A549 (cell line): ENCODE measurements at regions not wholly inside any gene's neighbourhood (a gene's known extent, or its start where the extent isn't known, plus 50 kb on each side); places are given as distances from the start of the nearest gene placed in this dataset.

Experiments used
- ATAC-seq, 2 experiments: fragments of 200-7000 bp in 1 of 2; fragments of >200 bp in 1 of 2; cut with Nextera tagmentation in 1 of 2; cut with Tn5 transposase in 1 of 2; 3 replicates each; pipeline versions ENCODE4 v1.8.0 to v1.9.1; 2018 to 2020; ENCODE audit warnings: mild to moderate bottlenecking in 1 of 2, moderate library complexity in 1 of 2
- CTCF ChIA-PET: fragments of 300-600 bp; sonication (Branson Sonifier 250); formaldehyde crosslinking; extraction: SDS; loops from one replicate; lab custom pipeline; 2021; ENCODE audit warnings: antibody characterized with exemption, inconsistent platforms; lab: Yijun Ruan, JAX
- POLR2A ChIA-PET: fragments of 350-600 bp; formaldehyde crosslinking; extraction: SDS; loops from one replicate; lab custom pipeline; 2021; ENCODE audit warnings: antibody characterized with exemption, inconsistent platforms; lab: Yijun Ruan, JAX
- DNase-seq, 2 experiments: peaks; one replicate each; pipeline versions ENCODE4 v3.0.0 to v3.0.0-alpha.2; 2011 to 2016; ENCODE audit warnings: low read depth in 1 of 2, low spot score in 1 of 2
- FAIRE-seq: peaks from 2 replicates; lab custom pipeline; 2011; peaks lifted over from hg19 to GRCh38; lab: Jason Lieb, UNC
- H3K27ac ChIP-seq, 2 experiments: fragments of >200 bp; sonication (Bioruptor Twin); formaldehyde crosslinking; 3 replicates each; pipeline ENCODE4 v1.5.1; 2016 to 2017
- H3K4me1 ChIP-seq: fragments of >200 bp; sonication (Bioruptor Twin); formaldehyde crosslinking; 3 replicates; pipeline ENCODE4 v1.6.1; 2016
- H3K4me2 ChIP-seq: fragments of >200 bp; sonication (Bioruptor Twin); formaldehyde crosslinking; 3 replicates; pipeline ENCODE4 v1.6.1; 2016
- H3K4me3 ChIP-seq: fragments of >200 bp; sonication (Bioruptor Twin); formaldehyde crosslinking; 3 replicates; pipeline ENCODE4 v1.5.1; 2016
- H3K9me3 ChIP-seq: fragments of >200 bp; sonication (Bioruptor Twin); formaldehyde crosslinking; 3 replicates; pipeline ENCODE4 v1.6.1; 2016
- BHLHE40 ChIP-seq: IDR thresholded peaks from 2 replicates; pipeline ENCODE4 v1.6.1; 2012; ENCODE audit warnings: low read depth, low read length, inconsistent platforms
- CBX2 ChIP-seq: fragments of 200-600 bp; sonication (generic); IDR thresholded peaks from 2 replicates; pipeline ENCODE4 v1.6.1; 2016; ENCODE audit warnings: low read depth, mild to moderate bottlenecking, borderline replicate concordance
- CBX8 ChIP-seq: fragments of 200-600 bp; sonication (generic); IDR thresholded peaks from 2 replicates; pipeline ENCODE4 v1.6.1; 2016
- CHD4 ChIP-seq: fragments of 200-600 bp; sonication (generic); IDR thresholded peaks from 2 replicates; pipeline ENCODE4 v1.6.1; 2016; ENCODE audit warnings: antibody characterized with exemption, mild to moderate bottlenecking, borderline replicate concordance
- EHF ChIP-seq: fragments of 250-450 bp; sonication (Bioruptor Pico); IDR thresholded peaks from 2 replicates; pipeline ENCODE4 v1.5.0; 2020; ENCODE audit warnings: mild to moderate bottlenecking
- ESRRA ChIP-seq: fragments of 150-350 bp; IDR thresholded peaks from 2 replicates; pipeline ENCODE4 v1.6.1; 2014; ENCODE audit warnings: mild to moderate bottlenecking, low read length, borderline replicate concordance
- GATA3 ChIP-seq: IDR thresholded peaks from 2 replicates; pipeline ENCODE4 v1.6.1; 2012; ENCODE audit warnings: borderline replicate concordance
- HDAC2 ChIP-seq: fragments of 200-600 bp; sonication (generic); IDR thresholded peaks from 2 replicates; pipeline ENCODE4 v1.6.1; 2016
- HES2 ChIP-seq: fragments of >200 bp; sonication (Bioruptor Twin); formaldehyde crosslinking; IDR thresholded peaks from 2 replicates; pipeline ENCODE4 v1.6.1; 2016
- HEYL ChIP-seq: fragments of 250-450 bp; sonication (Bioruptor Pico); IDR thresholded peaks from 2 replicates; pipeline ENCODE4 v1.8.0; 2021; ENCODE audit warnings: mild to moderate bottlenecking, moderate library complexity
- HOXA7 ChIP-seq: fragments of 250-450 bp; sonication (Bioruptor Pico); IDR thresholded peaks from 2 replicates; pipeline ENCODE4 v1.5.0; 2020; ENCODE audit warnings: mild to moderate bottlenecking, moderate library complexity
- HOXB13 ChIP-seq: fragments of 250-450 bp; sonication (Bioruptor Pico); IDR thresholded peaks from 2 replicates; pipeline ENCODE4 v1.5.0; 2020; ENCODE audit warnings: low read depth, mild to moderate bottlenecking, moderate library complexity
- JUN ChIP-seq, 2 experiments: fragments of >200 bp; sonication (Bioruptor Twin); formaldehyde crosslinking; IDR thresholded peaks; 2 replicates in 1 of 2; 3 replicates in 1 of 2; pipeline ENCODE4 v1.6.1; 2016 to 2017
- JUNB ChIP-seq: fragments of >200 bp; sonication (Bioruptor Twin); formaldehyde crosslinking; IDR thresholded peaks from 2 replicates; pipeline ENCODE4 v1.6.1; 2016
- MAFK ChIP-seq: fragments of 450-650 bp; IDR thresholded peaks from 2 replicates; pipeline ENCODE4 v1.6.1; 2014; ENCODE audit not compliant: partially characterized antibody
- MAZ ChIP-seq: fragments of 150-350 bp; IDR thresholded peaks from 2 replicates; pipeline ENCODE4 v1.6.1; 2014; ENCODE audit warnings: antibody characterized with exemption, low read depth, low read length, borderline replicate concordance
- MYC ChIP-seq: IDR thresholded peaks from 2 replicates; pipeline ENCODE4 v1.6.1; 2012; ENCODE audit warnings: mild to moderate bottlenecking, inconsistent platforms, low read length, improper control_type of control experiment, borderline replicate concordance
- NPAS2 ChIP-seq: fragments of 250-450 bp; sonication (Bioruptor Pico); IDR thresholded peaks from 2 replicates; pipeline ENCODE4 v1.8.0; 2022; ENCODE audit warnings: mild to moderate bottlenecking, moderate library complexity, borderline replicate concordance
- NR3C1 ChIP-seq: fragments of >200 bp; sonication (Bioruptor Twin); formaldehyde crosslinking; IDR thresholded peaks from 3 replicates; pipeline ENCODE4 v1.6.1; 2017
- PHF8 ChIP-seq: fragments of 200-600 bp; sonication (generic); IDR thresholded peaks from 2 replicates; pipeline ENCODE4 v1.6.1; 2016; ENCODE audit warnings: low read depth, mild to moderate bottlenecking, antibody characterized with exemption, moderate library complexity, borderline replicate concordance
- POLR2A ChIP-seq: IDR thresholded peaks from 2 replicates; pipeline ENCODE4 v1.6.1; 2012; ENCODE audit warnings: mild to moderate bottlenecking, low read length
- POLR2AphosphoS2 ChIP-seq: conservative IDR thresholded peaks from 2 replicates; pipeline ENCODE4 v1.6.1; 2012; ENCODE audit warnings: low read length, improper control_type of control experiment, inconsistent platforms
- RAD21 ChIP-seq, 2 experiments: fragments of >200 bp in 1 of 2; sonication (Bioruptor Twin) in 1 of 2; formaldehyde crosslinking in 1 of 2; IDR thresholded peaks in 1 of 2; conservative IDR thresholded peaks in 1 of 2; 2 replicates in 1 of 2; 3 replicates in 1 of 2; pipeline ENCODE4 v1.6.1; 2012 to 2018; ENCODE audit warnings: inconsistent platforms in 1 of 2
- RCOR1 ChIP-seq: fragments of 150-350 bp; IDR thresholded peaks from 2 replicates; pipeline ENCODE4 v1.6.1; 2014; ENCODE audit warnings: antibody characterized with exemption, low read length, low read depth
- RNF2 ChIP-seq: fragments of 200-600 bp; sonication (generic); IDR thresholded peaks from 2 replicates; pipeline ENCODE4 v1.6.1; 2016; ENCODE audit warnings: low read depth, mild to moderate bottlenecking, antibody characterized with exemption, moderate library complexity, borderline replicate concordance
- SREBF2 ChIP-seq: fragments of 450-650 bp; IDR thresholded peaks from 2 replicates; pipeline ENCODE4 v1.6.1; 2014; ENCODE audit warnings: mild to moderate bottlenecking, moderate library complexity
- TFCP2L1 ChIP-seq: fragments of 250-450 bp; sonication (Bioruptor Pico); IDR thresholded peaks from 2 replicates; pipeline ENCODE4 v1.5.0; 2021; ENCODE audit warnings: mild to moderate bottlenecking
- TP53 ChIP-seq: fragments of 250-450 bp; sonication (Bioruptor Pico); IDR thresholded peaks from 2 replicates; pipeline ENCODE4 v1.5.0; 2021; ENCODE audit warnings: mild to moderate bottlenecking, moderate library complexity
- ZC3H11A ChIP-seq: fragments of 450-650 bp; IDR thresholded peaks from 2 replicates; pipeline ENCODE4 v1.6.1; 2014; ENCODE audit warnings: antibody characterized with exemption, mild to moderate bottlenecking
- ZNF302 ChIP-seq: fragments of 250-450 bp; sonication (Bioruptor Pico); IDR thresholded peaks from 2 replicates; pipeline ENCODE4 v1.9.0; 2021; ENCODE audit warnings: inconsistent platforms, mild to moderate bottlenecking, moderate library complexity
- WGBS: methylation state at CpG from one replicate; pipeline ENCODE4 v1.1.6; 2017; ENCODE audit errors: missing lambda C conversion rate; 5-methylcytosine and 5-hydroxymethylcytosine counted together
- TF ChIP-seq, protein P1 (sequence below): fragments of 450-650 bp; IDR thresholded peaks from 2 replicates; pipeline ENCODE4 v1.6.1; 2014; ENCODE audit warnings: antibody characterized with exemption
- TF ChIP-seq, protein P2 (sequence below): fragments of 250-450 bp; sonication (Bioruptor Pico); IDR thresholded peaks from 2 replicates; pipeline ENCODE4 v1.5.0; 2021; ENCODE audit warnings: mild to moderate bottlenecking, moderate library complexity, borderline replicate concordance
- TF ChIP-seq, protein P3 (sequence below): IDR thresholded peaks from 2 replicates; pipeline ENCODE4 v1.6.1; 2012
- TF ChIP-seq, protein P4 (sequence below): fragments of >200 bp; sonication (Bioruptor Twin); formaldehyde crosslinking; IDR thresholded peaks from 3 replicates; pipeline ENCODE4 v1.6.1; 2016

- Histone ChIP-seq H3K4me3 (no peak overlapping the region), H3K9me3 (no peaks in the 10 kb centered on the region), H3K27ac (no peak overlapping the region), H3K4me2 (no peak overlapping the region), H3K4me1 (no peaks in the 10 kb centered on the region)
- no peak for FAIRE-seq
- 0% methylated on average over 1 of the region's 1 CpG for WGBS
- ATAC-seq = no peak
- ChIA-PET POLR2A (no interaction called here), CTCF (no interaction called here)
- DNase-seq = no peak
- TF ChIP-seq TFCP2L1 (no peak), SREBF2 (no peak), HES2 (no peak), HOXB13 (CRISPR knock-in tag) (no peak), TP53 (CRISPR knock-in tag) (no peak), GATA3 (no peak), RAD21 (conservative IDR thresholded peaks at IDR 0.05 in 1 of 2, IDR thresholded peaks at IDR 0.05 in 1 of 2) (no peak), POLR2AphosphoS2 (no peak), JUNB (no peak), CBX2 (no peak), MYC (no peak), ESRRA (no peak), NR3C1 (no peak), NPAS2 (CRISPR knock-in tag) (no peak), HEYL (no peak), HOXA7 (CRISPR knock-in tag) (no peak), CBX8 (no peak)
- TF ChIP-seq, protein P1, sequence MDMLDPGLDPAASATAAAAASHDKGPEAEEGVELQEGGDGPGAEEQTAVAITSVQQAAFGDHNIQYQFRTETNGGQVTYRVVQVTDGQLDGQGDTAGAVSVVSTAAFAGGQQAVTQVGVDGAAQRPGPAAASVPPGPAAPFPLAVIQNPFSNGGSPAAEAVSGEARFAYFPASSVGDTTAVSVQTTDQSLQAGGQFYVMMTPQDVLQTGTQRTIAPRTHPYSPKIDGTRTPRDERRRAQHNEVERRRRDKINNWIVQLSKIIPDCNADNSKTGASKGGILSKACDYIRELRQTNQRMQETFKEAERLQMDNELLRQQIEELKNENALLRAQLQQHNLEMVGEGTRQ = no peak
- TF ChIP-seq, protein P2, sequence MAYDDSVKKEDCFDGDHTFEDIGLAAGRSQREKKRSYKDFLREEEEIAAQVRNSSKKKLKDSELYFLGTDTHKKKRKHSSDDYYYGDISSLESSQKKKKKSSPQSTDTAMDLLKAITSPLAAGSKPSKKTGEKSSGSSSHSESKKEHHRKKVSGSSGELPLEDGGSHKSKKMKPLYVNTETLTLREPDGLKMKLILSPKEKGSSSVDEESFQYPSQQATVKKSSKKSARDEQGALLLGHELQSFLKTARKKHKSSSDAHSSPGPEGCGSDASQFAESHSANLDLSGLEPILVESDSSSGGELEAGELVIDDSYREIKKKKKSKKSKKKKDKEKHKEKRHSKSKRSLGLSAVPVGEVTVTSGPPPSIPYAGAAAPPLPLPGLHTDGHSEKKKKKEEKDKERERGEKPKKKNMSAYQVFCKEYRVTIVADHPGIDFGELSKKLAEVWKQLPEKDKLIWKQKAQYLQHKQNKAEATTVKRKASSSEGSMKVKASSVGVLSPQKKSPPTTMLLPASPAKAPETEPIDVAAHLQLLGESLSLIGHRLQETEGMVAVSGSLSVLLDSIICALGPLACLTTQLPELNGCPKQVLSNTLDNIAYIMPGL = no peak
- TF ChIP-seq, protein P3, sequence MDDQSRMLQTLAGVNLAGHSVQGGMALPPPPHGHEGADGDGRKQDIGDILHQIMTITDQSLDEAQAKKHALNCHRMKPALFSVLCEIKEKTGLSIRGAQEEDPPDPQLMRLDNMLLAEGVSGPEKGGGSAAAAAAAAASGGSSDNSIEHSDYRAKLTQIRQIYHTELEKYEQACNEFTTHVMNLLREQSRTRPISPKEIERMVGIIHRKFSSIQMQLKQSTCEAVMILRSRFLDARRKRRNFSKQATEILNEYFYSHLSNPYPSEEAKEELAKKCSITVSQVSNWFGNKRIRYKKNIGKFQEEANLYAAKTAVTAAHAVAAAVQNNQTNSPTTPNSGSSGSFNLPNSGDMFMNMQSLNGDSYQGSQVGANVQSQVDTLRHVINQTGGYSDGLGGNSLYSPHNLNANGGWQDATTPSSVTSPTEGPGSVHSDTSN = no peak
- TF ChIP-seq, all 56 proteins: peak for 0
Observed at GRCh38 chr3:175957427-175957826, 1098.3 kb downstream of the NAALADL2 start.

- FAIRE-seq = no peak
- POLR2A ChIA-PET = no interaction called here
- 25% methylated on average over 3 of the region's 3 CpGs for WGBS
Observed at GRCh38 chr3:175956964-175957363, 1097.8 kb downstream of the NAALADL2 start.

More at GRCh38 chr3:175956964-175957363, 1097.8 kb downstream of the NAALADL2 start:
- Histone ChIP-seq H3K27ac (no peak overlapping the region), H3K9me3 (no peaks in the 10 kb centered on the region), H3K4me2 (no peak overlapping the region), H3K4me1 (no peaks in the 10 kb centered on the region), H3K4me3 (no peak overlapping the region)
- no peak for ATAC-seq
- no peak for TF ChIP-seq HDAC2
- TF ChIP-seq RNF2 = no peak
- TF ChIP-seq MAZ = no peak
- no peak for TF ChIP-seq HOXB13 (CRISPR knock-in tag)
- no peak for TF ChIP-seq BHLHE40
- no peak for TF ChIP-seq POLR2A
- TF ChIP-seq EHF = no peak
- TF ChIP-seq, protein P4, sequence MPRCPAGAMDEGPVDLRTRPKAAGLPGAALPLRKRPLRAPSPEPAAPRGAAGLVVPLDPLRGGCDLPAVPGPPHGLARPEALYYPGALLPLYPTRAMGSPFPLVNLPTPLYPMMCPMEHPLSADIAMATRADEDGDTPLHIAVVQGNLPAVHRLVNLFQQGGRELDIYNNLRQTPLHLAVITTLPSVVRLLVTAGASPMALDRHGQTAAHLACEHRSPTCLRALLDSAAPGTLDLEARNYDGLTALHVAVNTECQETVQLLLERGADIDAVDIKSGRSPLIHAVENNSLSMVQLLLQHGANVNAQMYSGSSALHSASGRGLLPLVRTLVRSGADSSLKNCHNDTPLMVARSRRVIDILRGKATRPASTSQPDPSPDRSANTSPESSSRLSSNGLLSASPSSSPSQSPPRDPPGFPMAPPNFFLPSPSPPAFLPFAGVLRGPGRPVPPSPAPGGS = no peak
- TF ChIP-seq ZNF302 = no peak
- no peak for TF ChIP-seq MAFK
- no peak for TF ChIP-seq RCOR1
- no peak for TF ChIP-seq TP53 (CRISPR knock-in tag)
- TF ChIP-seq ZC3H11A = no peak
- TF ChIP-seq MYC = no peak
- no peak for TF ChIP-seq CHD4
- no peak for TF ChIP-seq PHF8
- TF ChIP-seq JUN (IDR thresholded peaks at IDR 0.05) = no peak
- no peak for TF ChIP-seq ESRRA
- TF ChIP-seq, protein P3 = no peak
- no peak for DNase-seq
- CTCF ChIA-PET = no interaction called here
